RWPE2 (cell line): ENCODE measurements at regions not wholly inside any gene's neighbourhood (a gene's known extent, or its start where the extent isn't known, plus 50 kb on each side); places are given as distances from the start of the nearest gene placed in this dataset.

Experiments
- ATAC-seq: fragments of 200-7000 bp; cut with Tn5 transposase; 3 replicates; pipeline ENCODE4 v1.9.1; 2021; ENCODE audit warnings: low read depth
- DNase-seq: peaks from one replicate; pipeline ENCODE4 v3.0.0-alpha.2; 2020; ENCODE audit warnings: low spot score
- H3K27ac ChIP-seq: fragments of 450-650 bp; 2 replicates; pipeline ENCODE4 v1.5.1; 2017; ENCODE audit warnings: mild to moderate bottlenecking; ENCODE audit not compliant: poor library complexity, severe bottlenecking
- H3K27me3 ChIP-seq: fragments of 250-450 bp; sonication (Bioruptor Pico); 2 replicates; pipeline ENCODE4 v1.5.1; 2021; ENCODE audit warnings: mild to moderate bottlenecking, moderate library complexity; ENCODE audit not compliant: insufficient read depth, poor library complexity, severe bottlenecking
- H3K36me3 ChIP-seq: fragments of 250-450 bp; sonication (Bioruptor Pico); 2 replicates; pipeline ENCODE4 v1.5.1; 2020; ENCODE audit warnings: low read depth, mild to moderate bottlenecking, moderate library complexity
- H3K4me1 ChIP-seq: fragments of 250-450 bp; sonication (Bioruptor Pico); 2 replicates; pipeline ENCODE4 v1.5.1; 2021; ENCODE audit warnings: mild to moderate bottlenecking, moderate library complexity; ENCODE audit not compliant: insufficient read depth, poor library complexity, severe bottlenecking
- H3K4me3 ChIP-seq: fragments of 250-450 bp; sonication (Bioruptor Pico); 2 replicates; pipeline ENCODE4 v1.5.1; 2021; ENCODE audit warnings: mild to moderate bottlenecking, moderate library complexity; ENCODE audit not compliant: severe bottlenecking
- H3K9me3 ChIP-seq: fragments of 250-450 bp; sonication (Bioruptor Pico); 2 replicates; pipeline ENCODE4 v1.5.1; 2021; ENCODE audit warnings: mild to moderate bottlenecking, moderate library complexity; ENCODE audit not compliant: severe bottlenecking
- TF ChIP-seq, protein P1 (sequence below): fragments of 450-650 bp; IDR thresholded peaks from one replicate; pipeline ENCODE4 v1.5.1; 2017; ENCODE audit warnings: mild to moderate bottlenecking, moderate library complexity; ENCODE audit not compliant: poor library complexity, severe bottlenecking

GRCh38 chr13:111469450-111469849, 149.0 kb downstream of the TEX29 start:
- no peaks in the 10 kb centered on the region for H3K36me3 ChIP-seq
- no peaks in the 10 kb centered on the region for H3K4me1 ChIP-seq
- ATAC-seq: no peak
- H3K9me3 ChIP-seq: no peaks in the 10 kb centered on the region
- no peak overlapping the region for H3K27ac ChIP-seq
- no peak overlapping the region for H3K4me3 ChIP-seq
- peaks cover 4% of the 10 kb centered on the region for H3K27me3 ChIP-seq
- TF ChIP-seq, protein P1, sequence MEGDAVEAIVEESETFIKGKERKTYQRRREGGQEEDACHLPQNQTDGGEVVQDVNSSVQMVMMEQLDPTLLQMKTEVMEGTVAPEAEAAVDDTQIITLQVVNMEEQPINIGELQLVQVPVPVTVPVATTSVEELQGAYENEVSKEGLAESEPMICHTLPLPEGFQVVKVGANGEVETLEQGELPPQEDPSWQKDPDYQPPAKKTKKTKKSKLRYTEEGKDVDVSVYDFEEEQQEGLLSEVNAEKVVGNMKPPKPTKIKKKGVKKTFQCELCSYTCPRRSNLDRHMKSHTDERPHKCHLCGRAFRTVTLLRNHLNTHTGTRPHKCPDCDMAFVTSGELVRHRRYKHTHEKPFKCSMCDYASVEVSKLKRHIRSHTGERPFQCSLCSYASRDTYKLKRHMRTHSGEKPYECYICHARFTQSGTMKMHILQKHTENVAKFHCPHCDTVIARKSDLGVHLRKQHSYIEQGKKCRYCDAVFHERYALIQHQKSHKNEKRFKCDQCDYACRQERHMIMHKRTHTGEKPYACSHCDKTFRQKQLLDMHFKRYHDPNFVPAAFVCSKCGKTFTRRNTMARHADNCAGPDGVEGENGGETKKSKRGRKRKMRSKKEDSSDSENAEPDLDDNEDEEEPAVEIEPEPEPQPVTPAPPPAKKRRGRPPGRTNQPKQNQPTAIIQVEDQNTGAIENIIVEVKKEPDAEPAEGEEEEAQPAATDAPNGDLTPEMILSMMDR: no peak
- no peak for DNase-seq

DNA sequence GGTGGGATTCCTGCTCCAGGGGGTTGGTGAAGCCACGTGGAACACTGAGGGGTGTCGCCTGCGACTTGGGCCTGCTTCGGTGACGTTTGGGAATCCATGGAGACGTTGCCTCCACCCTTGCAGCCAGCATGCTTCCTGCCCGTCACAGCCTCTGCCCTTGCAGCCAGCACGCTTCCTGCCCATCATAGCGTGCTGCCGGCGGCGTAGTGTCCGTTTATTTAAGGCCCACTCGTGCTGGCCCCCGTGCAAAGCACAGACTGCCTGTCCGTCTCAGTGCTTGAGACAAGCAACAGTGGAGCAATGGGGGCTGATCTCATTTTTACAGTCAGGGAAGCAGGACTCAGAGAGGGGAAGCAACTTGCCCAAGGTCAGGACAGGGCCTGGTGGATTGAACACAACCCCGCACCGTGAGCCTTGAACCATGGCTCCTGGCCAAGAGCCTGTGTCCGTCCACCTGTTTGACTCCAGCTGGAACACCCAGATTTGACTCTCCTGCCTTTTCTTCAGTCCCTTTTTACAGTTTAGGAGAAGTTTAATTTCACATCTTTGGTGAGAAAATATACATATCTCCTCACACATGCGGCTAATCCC, 149.6 kb downstream of the TEX29 start:
- Histone ChIP-seq H3K27ac (no peak overlapping the region), H3K36me3 (no peaks in the 10 kb centered on the region), H3K9me3 (no peaks in the 10 kb centered on the region), H3K4me3 (no peak overlapping the region), H3K4me1 (no peaks in the 10 kb centered on the region), H3K27me3 (peaks cover 4% of the 10 kb centered on the region)
- TF ChIP-seq, protein P1: no peak
- DNase-seq (no peak), ATAC-seq (no peak)

GRCh38 chr13:111470933-111471332, 150.5 kb downstream of the TEX29 start:
- H3K36me3 ChIP-seq: no peaks in the 10 kb centered on the region
- DNase-seq (no peak), ATAC-seq (no peak)

GRCh38 chr13:111472083-111472482, 151.6 kb downstream of the TEX29 start:
- TF ChIP-seq, protein P1: no peak
- no peak for ATAC-seq
- Histone ChIP-seq H3K36me3 (no peaks in the 10 kb centered on the region), H3K9me3 (no peaks in the 10 kb centered on the region), H3K27ac (no peak overlapping the region), H3K4me3 (no peak overlapping the region), H3K4me1 (no peaks in the 10 kb centered on the region), H3K27me3 (peaks cover 4% of the 10 kb centered on the region)
- no peak for DNase-seq

More at GRCh38 chr13:111470933-111471332, 150.5 kb downstream of the TEX29 start:
- Histone ChIP-seq H3K4me1 (no peaks in the 10 kb centered on the region), H3K9me3 (no peaks in the 10 kb centered on the region), H3K27ac (no peak overlapping the region), H3K4me3 (no peak overlapping the region), H3K27me3 (peaks cover 4% of the 10 kb centered on the region)
- TF ChIP-seq, protein P1: no peak
